ENCODE measurements at regions not wholly inside any gene's neighbourhood (a gene's known extent, or its start where the extent isn't known, plus 50 kb on each side); places are given as distances from the start of the nearest gene placed in this dataset.

DNA sequence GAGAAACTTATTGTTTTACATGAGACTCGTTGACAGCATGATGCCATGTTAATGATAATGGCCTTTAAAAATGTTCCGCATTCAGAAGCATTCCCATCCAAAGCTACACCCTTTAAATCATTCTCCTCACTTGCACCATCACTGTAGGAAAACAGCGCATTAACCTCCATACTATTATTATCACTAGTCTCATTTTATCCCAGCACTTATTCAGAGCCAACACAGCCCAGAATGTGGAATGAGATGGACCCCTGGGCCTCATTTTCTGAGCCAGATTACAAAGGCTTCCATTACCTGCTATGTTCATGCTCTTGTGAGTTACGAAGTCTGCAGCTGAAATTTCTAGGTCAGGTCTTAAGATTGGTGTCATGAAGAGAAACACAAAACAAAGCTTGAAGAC is 159.4 kb downstream of the HS3ST3A1 start:
- Histone ChIP-seq H3K4me3 (no peak overlapping the region), H3K36me3 (no peaks in the 10 kb centered on the region), H3K4me1 (no peaks in the 10 kb centered on the region), H3K27me3 (no peaks in the 10 kb centered on the region), H3K27ac (no peak overlapping the region), H3K9me3 (no peaks in the 10 kb centered on the region)
- intact Hi-C loops (cut with DNase I), result no loop called here
- 81 to 89% (median 85%) methylated on average over 4 of the region's 4 CpGs for WGBS, 4 donors
- no peak for ATAC-seq
- TF ChIP-seq, protein P1, sequence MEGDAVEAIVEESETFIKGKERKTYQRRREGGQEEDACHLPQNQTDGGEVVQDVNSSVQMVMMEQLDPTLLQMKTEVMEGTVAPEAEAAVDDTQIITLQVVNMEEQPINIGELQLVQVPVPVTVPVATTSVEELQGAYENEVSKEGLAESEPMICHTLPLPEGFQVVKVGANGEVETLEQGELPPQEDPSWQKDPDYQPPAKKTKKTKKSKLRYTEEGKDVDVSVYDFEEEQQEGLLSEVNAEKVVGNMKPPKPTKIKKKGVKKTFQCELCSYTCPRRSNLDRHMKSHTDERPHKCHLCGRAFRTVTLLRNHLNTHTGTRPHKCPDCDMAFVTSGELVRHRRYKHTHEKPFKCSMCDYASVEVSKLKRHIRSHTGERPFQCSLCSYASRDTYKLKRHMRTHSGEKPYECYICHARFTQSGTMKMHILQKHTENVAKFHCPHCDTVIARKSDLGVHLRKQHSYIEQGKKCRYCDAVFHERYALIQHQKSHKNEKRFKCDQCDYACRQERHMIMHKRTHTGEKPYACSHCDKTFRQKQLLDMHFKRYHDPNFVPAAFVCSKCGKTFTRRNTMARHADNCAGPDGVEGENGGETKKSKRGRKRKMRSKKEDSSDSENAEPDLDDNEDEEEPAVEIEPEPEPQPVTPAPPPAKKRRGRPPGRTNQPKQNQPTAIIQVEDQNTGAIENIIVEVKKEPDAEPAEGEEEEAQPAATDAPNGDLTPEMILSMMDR (IDR thresholded peaks at IDR 0.05), result no peak
- no peak for TF ChIP-seq POLR2A (IDR thresholded peaks at IDR 0.05)
- no peak for DNase-seq

DNA sequence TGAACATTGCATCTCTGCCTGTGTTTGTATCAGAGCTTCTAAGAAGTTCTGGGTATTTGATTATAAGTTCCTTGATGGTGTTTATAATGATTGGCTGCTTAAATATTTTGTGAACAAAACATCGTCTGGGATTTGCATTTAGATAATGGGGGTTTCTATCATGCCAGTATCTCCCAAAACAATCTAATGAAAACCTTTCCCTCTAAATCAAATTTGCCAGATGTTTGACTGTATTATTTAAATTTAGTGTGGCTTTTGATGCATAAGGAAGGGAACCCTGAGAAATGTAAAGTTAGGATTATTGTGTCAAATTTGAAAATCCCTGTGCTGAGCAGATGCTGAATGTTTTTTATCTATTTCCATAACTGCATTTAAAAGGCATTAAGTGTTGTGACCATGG is 159.9 kb downstream of the HS3ST3A1 start:
- ATAC-seq (no peak), DNase-seq (no peak)
- no peak overlapping the region for H3K4me3 ChIP-seq
- intact Hi-C loops (cut with DNase I), result no loop called here
- WGBS, 4 donors, result 73 to 86% (median 80%) methylated on average over 1 of the region's 1 CpG
- TF ChIP-seq POLR2A (IDR thresholded peaks at IDR 0.05), result no peak
- TF ChIP-seq, protein P1 (IDR thresholded peaks at IDR 0.05), result no peak
- no peaks in the 10 kb centered on the region for H3K36me3 ChIP-seq
- no peaks in the 10 kb centered on the region for H3K27me3 ChIP-seq
- no peaks in the 10 kb centered on the region for H3K4me1 ChIP-seq
- no peak overlapping the region for H3K27ac ChIP-seq
- no peaks in the 10 kb centered on the region for H3K9me3 ChIP-seq

DNA sequence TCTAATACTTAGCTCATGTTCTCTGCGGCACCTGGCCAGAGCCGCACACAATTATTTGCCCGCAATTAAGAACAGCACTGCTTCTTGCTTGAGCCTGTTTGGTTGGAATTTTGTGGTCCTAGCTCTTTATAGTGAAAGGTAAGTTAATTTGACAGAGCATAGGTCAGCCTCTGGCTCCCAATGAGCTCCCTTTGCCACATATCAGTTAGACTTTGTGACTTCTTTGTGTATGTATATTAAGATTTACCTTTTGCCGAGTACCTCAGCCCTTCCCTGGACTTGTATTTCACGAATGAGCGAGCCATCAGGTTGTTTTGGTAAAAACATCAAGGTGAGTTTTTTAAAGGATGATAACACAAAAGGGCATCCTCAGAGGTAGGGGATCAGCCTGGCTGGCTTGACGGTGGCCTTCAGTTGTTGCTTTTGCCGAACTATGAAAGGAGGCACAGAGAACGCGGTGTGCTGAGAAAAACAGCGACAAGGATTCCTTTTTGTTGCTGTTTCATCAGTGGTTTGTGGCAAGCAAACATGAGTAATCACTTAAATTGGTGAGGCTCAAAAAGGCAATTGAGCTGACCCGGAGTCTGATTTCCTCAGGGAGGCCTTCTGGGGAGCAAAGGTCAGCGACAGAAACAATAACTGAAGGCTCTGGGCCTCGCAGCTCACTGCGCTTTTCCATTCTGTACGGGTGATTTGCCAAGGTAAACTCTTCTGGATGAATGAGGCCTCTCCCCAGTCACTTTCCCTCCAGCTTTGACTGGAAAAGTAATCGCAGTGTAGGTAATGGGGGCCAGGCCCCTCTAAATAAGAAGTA is 163.6 kb downstream of the HS3ST3A1 start:
- Histone ChIP-seq H3K4me1 (no peaks in the 10 kb centered on the region), H3K36me3 (no peaks in the 10 kb centered on the region), H3K27me3 (no peaks in the 10 kb centered on the region), H3K4me3 (no peak overlapping the region), H3K27ac (no peak overlapping the region), H3K9me3 (peaks cover 0 to 3% (median 0%) of the 10 kb centered on the region in 12 donors)
- ATAC-seq, result no peak
- no peak for TF ChIP-seq POLR2A (IDR thresholded peaks at IDR 0.05)
- TF ChIP-seq, protein P1 (IDR thresholded peaks at IDR 0.05), result no peak
- 76 to 81% (median 77%) methylated on average over 17 of the region's 17 CpGs for WGBS, 4 donors
- DNase-seq, result no peak
- intact Hi-C loops (cut with DNase I), result no loop called here

DNA sequence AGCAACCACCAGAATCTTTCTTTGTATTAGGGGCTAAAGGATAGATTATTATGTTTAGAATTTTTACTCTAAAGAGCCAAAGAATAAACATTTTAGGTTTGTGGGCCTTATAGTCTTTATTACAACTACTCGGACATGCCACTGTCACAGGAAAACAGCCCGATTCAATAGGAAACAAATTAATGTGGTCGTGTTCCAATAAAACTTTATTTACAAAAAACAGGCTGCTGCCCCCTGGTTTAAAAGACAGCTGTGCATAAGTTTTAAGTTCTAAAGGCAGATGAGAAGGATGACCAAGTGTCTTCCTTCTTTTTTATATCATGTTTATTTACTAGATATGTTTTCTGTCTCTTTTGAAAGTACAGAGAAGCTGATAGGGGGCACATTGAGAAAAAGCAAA is 166.5 kb downstream of the HS3ST3A1 start:
- Histone ChIP-seq H3K4me1 (no peaks in the 10 kb centered on the region), H3K27ac (no peak overlapping the region), H3K27me3 (no peaks in the 10 kb centered on the region), H3K9me3 (peaks cover 0 to 6% (median 0%) of the 10 kb centered on the region in 12 donors), H3K4me3 (no peak overlapping the region), H3K36me3 (no peaks in the 10 kb centered on the region)
- intact Hi-C loops (cut with DNase I), result no loop called here
- 83 to 90% (median 86%) methylated on average over 3 of the region's 3 CpGs for WGBS, 4 donors
- TF ChIP-seq, protein P1 (IDR thresholded peaks at IDR 0.05), result no peak
- TF ChIP-seq POLR2A (IDR thresholded peaks at IDR 0.05), result no peak
- ATAC-seq (no peak), DNase-seq (no peak)

Measured in heart left ventricle (tissue), 16 donors.